Activated CD8-positive, alpha-beta T cell treated with anti-CD3 and anti-CD28 coated beads for 36 hours (primary cell): ENCODE measurements at regions not wholly inside any gene's neighbourhood (a gene's known extent, or its start where the extent isn't known, plus 50 kb on each side); places are given as distances from the start of the nearest gene placed in this dataset.

Experiments used
- ATAC-seq: fragments of 200-7000 bp; cut with Tn5 transposase; one replicate; pipeline ENCODE4 v1.10.0; 2021; ENCODE audit warnings: mild to moderate bottlenecking, moderate library complexity
- CTCF ChIA-PET: fragments of 350-600 bp; sonication (Branson Sonifier 250); formaldehyde crosslinking; loops from one replicate; lab custom pipeline; 2021; ENCODE audit warnings: antibody characterized with exemption; lab: Charles Lee
- POLR2A ChIA-PET: fragments of 350-600 bp; sonication (Branson Sonifier 250); formaldehyde crosslinking; loops from one replicate; lab custom pipeline; 2021; ENCODE audit warnings: antibody characterized with exemption; lab: Charles Lee
- DNase-seq: peaks from one replicate; pipeline ENCODE4 v3.0.0-alpha.2; 2020
- H3K27ac Mint-ChIP-seq: one replicate; pipeline ENCODE4 v1.8.0; 2021; ENCODE audit warnings: mild to moderate bottlenecking, mixed read lengths
- H3K27me3 Mint-ChIP-seq: one replicate; pipeline ENCODE4 v1.8.0; 2021; ENCODE audit warnings: mixed read lengths
- H3K36me3 Mint-ChIP-seq: one replicate; pipeline ENCODE4 v1.8.0; 2021; ENCODE audit warnings: low read depth, mixed read lengths
- H3K4me1 Mint-ChIP-seq: one replicate; pipeline ENCODE4 v1.8.0; 2021; ENCODE audit warnings: low read depth, mixed read lengths
- H3K4me3 Mint-ChIP-seq: one replicate; pipeline ENCODE4 v1.8.0; 2021; ENCODE audit warnings: mild to moderate bottlenecking, moderate library complexity, mixed read lengths
- H3K9me3 Mint-ChIP-seq: one replicate; pipeline ENCODE4 v1.8.0; 2021; ENCODE audit warnings: mixed read lengths
- CTCF ChIP-seq: fragments of 200-600 bp; IDR thresholded peaks from one replicate; pipeline ENCODE4 v1.8.0; 2022; ENCODE audit warnings: antibody characterized with exemption, mild to moderate bottlenecking
- intact Hi-C: fragments of 100-400 bp; cut with micrococcal nuclease; formaldehyde crosslinking; loops from one replicate; pipeline ENCODE4 v1.10.0; 2022

- Mint-ChIP-seq H3K36me3 (no peaks in the 10 kb centered on the region), H3K4me3 (no peak overlapping the region), H3K27me3 (no peaks in the 10 kb centered on the region), H3K4me1 (no peaks in the 10 kb centered on the region), H3K9me3 (peaks cover 5% of the 10 kb centered on the region), H3K27ac (no peak overlapping the region)
- ChIA-PET CTCF (no interaction called here), POLR2A (no interaction called here)
- no peak for TF ChIP-seq CTCF
- intact Hi-C loops: no loop called here
- no peak for DNase-seq
- ATAC-seq: no peak
These were observed 494.3 kb downstream of the TRHDE start for GRCh38 chr12:72766517-72766916.

GRCh38 chr12:72774023-72774422, 501.9 kb downstream of the TRHDE start:
- CTCF ChIA-PET: no interaction called here
- Mint-ChIP-seq H3K9me3 (peaks cover 1% of the 10 kb centered on the region), H3K36me3 (no peaks in the 10 kb centered on the region), H3K27me3 (no peaks in the 10 kb centered on the region), H3K4me1 (no peaks in the 10 kb centered on the region), H3K27ac (no peak overlapping the region), H3K4me3 (no peak overlapping the region)
- intact Hi-C loops: no loop called here
- POLR2A ChIA-PET: no interaction called here
- DNase-seq (no peak), ATAC-seq (no peak)
- no peak for TF ChIP-seq CTCF

GRCh38 chr12:72777806-72778205, 505.6 kb downstream of the TRHDE start:
- Mint-ChIP-seq H3K4me3 (no peak overlapping the region), H3K36me3 (no peaks in the 10 kb centered on the region), H3K27me3 (no peaks in the 10 kb centered on the region), H3K4me1 (no peaks in the 10 kb centered on the region), H3K9me3 (peaks cover 1% of the 10 kb centered on the region), H3K27ac (no peak overlapping the region)
- intact Hi-C loops: no loop called here
- CTCF ChIA-PET: no interaction called here
- ATAC-seq (no peak), DNase-seq (no peak)
- TF ChIP-seq CTCF: no peak
- POLR2A ChIA-PET: interaction anchor here (0.6 kb wide), 1 partner anchor 119 kb away, joined by 3 read pairs; no protein-coding TSS in a partner anchor

- Mint-ChIP-seq H3K4me1 (no peaks in the 10 kb centered on the region), H3K27me3 (no peaks in the 10 kb centered on the region), H3K9me3 (peaks cover 6% of the 10 kb centered on the region), H3K27ac (no peak overlapping the region), H3K4me3 (no peak overlapping the region), H3K36me3 (no peaks in the 10 kb centered on the region)
- intact Hi-C loops: no loop called here
- POLR2A ChIA-PET: no interaction called here
- ATAC-seq (no peak), DNase-seq (no peak)
- CTCF ChIA-PET: no interaction called here
- no peak for TF ChIP-seq CTCF
These were observed 518.1 kb downstream of the TRHDE start for GRCh38 chr12:72790273-72790672.

GRCh38 chr12:72792889-72793288, 520.7 kb downstream of the TRHDE start:
- Mint-ChIP-seq H3K27me3 (no peaks in the 10 kb centered on the region), H3K4me1 (no peaks in the 10 kb centered on the region), H3K9me3 (peaks cover 8% of the 10 kb centered on the region), H3K36me3 (no peaks in the 10 kb centered on the region), H3K27ac (no peak overlapping the region), H3K4me3 (no peak overlapping the region)
- intact Hi-C loops: no loop called here
- ATAC-seq (no peak), DNase-seq (no peak)
- ChIA-PET POLR2A (no interaction called here), CTCF (no interaction called here)
- no peak for TF ChIP-seq CTCF
